Caco-2 (cell line): ENCODE measurements at regions not wholly inside any gene's neighbourhood (a gene's known extent, or its start where the extent isn't known, plus 50 kb on each side); places are given as distances from the start of the nearest gene placed in this dataset.

ENCODE experiments used
- BruUV-seq: library from RNA; stranded (reverse); fragments of 400-500 nt; replicated peaks from 2 replicates; lab custom pipeline; 2021; lab: Mats Ljungman, UMichigan
- CTCF ChIA-PET: fragments of 300-600 bp; sonication (Branson Sonifier 250); formaldehyde crosslinking; loops from one replicate; lab custom pipeline; 2022; ENCODE audit warnings: antibody characterized with exemption; lab: Charles Lee
- POLR2A ChIA-PET: fragments of 300-600 bp; sonication (Branson Sonifier 250); formaldehyde crosslinking; loops from one replicate; lab custom pipeline; 2022; ENCODE audit warnings: antibody characterized with exemption; lab: Charles Lee
- DNase-seq, 2 experiments: peaks; one replicate each; pipeline versions ENCODE4 v3.0.0 to v3.0.0-alpha.2; 2020 to 2022
- H3K27me3 ChIP-seq: replicated peaks from 2 replicates; pipeline ENCODE4 v1.6.0; 2011; ENCODE audit warnings: low read length; ENCODE audit not compliant: control insufficient read depth, insufficient read depth
- H3K36me3 ChIP-seq: 2 replicates; pipeline ENCODE4 v1.5.1; 2011; ENCODE audit warnings: low read length; ENCODE audit not compliant: control insufficient read depth, insufficient read depth
- H3K4me1 ChIP-seq: fragments of 250-450 bp; sonication (Bioruptor Pico); 2 replicates; pipeline ENCODE4 v1.5.1; 2020; ENCODE audit warnings: mild to moderate bottlenecking
- H3K4me3 ChIP-seq: 2 replicates; pipeline ENCODE4 v1.5.1; 2011; ENCODE audit warnings: low read depth, mild to moderate bottlenecking, control low read depth, low read length
- H3K9me3 ChIP-seq: fragments of 250-450 bp; sonication (Bioruptor Pico); 2 replicates; pipeline ENCODE4 v1.5.1; 2020; ENCODE audit warnings: mild to moderate bottlenecking, moderate library complexity
- H3K27ac Mint-ChIP-seq: one replicate; pipeline ENCODE4 v1.8.0; 2022; ENCODE audit warnings: mixed read lengths; ENCODE audit not compliant: unreplicated experiment
- H3K27me3 Mint-ChIP-seq: one replicate; pipeline ENCODE4 v1.8.0; 2022; ENCODE audit warnings: mixed read lengths; ENCODE audit not compliant: insufficient read depth, unreplicated experiment
- H3K36me3 Mint-ChIP-seq: one replicate; pipeline ENCODE4 v1.8.0; 2022; ENCODE audit warnings: mild to moderate bottlenecking, mixed read lengths; ENCODE audit not compliant: insufficient read depth, unreplicated experiment
- H3K4me1 Mint-ChIP-seq: one replicate; pipeline ENCODE4 v1.8.0; 2022; ENCODE audit warnings: low read depth, mixed read lengths; ENCODE audit not compliant: unreplicated experiment
- H3K4me3 Mint-ChIP-seq: one replicate; pipeline ENCODE4 v1.8.0; 2022; ENCODE audit warnings: mild to moderate bottlenecking, moderate library complexity, mixed read lengths; ENCODE audit not compliant: unreplicated experiment
- H3K9me3 Mint-ChIP-seq: one replicate; pipeline ENCODE4 v1.8.0; 2022; ENCODE audit warnings: mixed read lengths; ENCODE audit not compliant: unreplicated experiment
- CTCF ChIP-seq, 2 experiments: fragments of 200-600 bp in 1 of 2; IDR thresholded peaks; 1 replicate in 1 of 2; 2 replicates in 1 of 2; pipeline versions ENCODE4 v1.5.1 to v1.8.0; 2011 to 2022; ENCODE audit warnings: antibody characterized with exemption in 1 of 2, control low read depth in 1 of 2, inconsistent platforms in 1 of 2, low read depth in 1 of 2, low read length in 1 of 2, mild to moderate bottlenecking in 1 of 2, moderate library complexity in 1 of 2; ENCODE audit not compliant: insufficient read depth in 1 of 2, severe bottlenecking in 1 of 2, unreplicated experiment in 1 of 2
- intact Hi-C: fragments of 100-400 bp; cut with micrococcal nuclease; formaldehyde crosslinking; loops from one replicate; pipeline ENCODE4 v1.10.0; 2022; ENCODE audit not compliant: unreplicated experiment

- ChIA-PET POLR2A (no interaction called here), CTCF (no interaction called here)
- no peaks in the 10 kb centered on the region for H3K36me3 Mint-ChIP-seq
- H3K9me3 Mint-ChIP-seq = no peaks in the 10 kb centered on the region
- H3K4me1 ChIP-seq = no peaks in the 10 kb centered on the region
- H3K4me1 Mint-ChIP-seq = no peaks in the 10 kb centered on the region
- no TSS peak for BruUV-seq
- TF ChIP-seq CTCF (IDR thresholded peaks at IDR 0.05; ENCODE audit: insufficient read depth in 1 of 2, low read depth in 1 of 2, low read length in 1 of 2, severe bottlenecking in 1 of 2, unreplicated experiment in 1 of 2) = no peak
- no peaks in the 10 kb centered on the region for H3K36me3 ChIP-seq
- H3K9me3 ChIP-seq = no peaks in the 10 kb centered on the region
- intact Hi-C loops = no loop called here
- H3K4me3 ChIP-seq = no peak overlapping the region
- no peak overlapping the region for H3K4me3 Mint-ChIP-seq
- DNase-seq = no peak
- H3K27me3 ChIP-seq = no peaks in the 10 kb centered on the region
- no peak overlapping the region for H3K27ac Mint-ChIP-seq
- peaks cover 7% of the 10 kb centered on the region for H3K27me3 Mint-ChIP-seq
Measured at GRCh38 chr5:155729684-155730059, 597.3 kb upstream of the SGCD start.

- BruUV-seq = no TSS peak
- POLR2A ChIA-PET = no interaction called here
- CTCF ChIA-PET = no interaction called here
- intact Hi-C loops = no loop called here
- DNase-seq = no peak
- Mint-ChIP-seq H3K4me3 (no peak overlapping the region), H3K27me3 (peaks cover 7% of the 10 kb centered on the region), H3K36me3 (no peaks in the 10 kb centered on the region), H3K4me1 (no peaks in the 10 kb centered on the region), H3K9me3 (no peaks in the 10 kb centered on the region), H3K27ac (no peak overlapping the region)
- no peak for TF ChIP-seq CTCF (IDR thresholded peaks at IDR 0.05; ENCODE audit: insufficient read depth in 1 of 2, low read depth in 1 of 2, low read length in 1 of 2, severe bottlenecking in 1 of 2, unreplicated experiment in 1 of 2)
- no peaks in the 10 kb centered on the region for H3K27me3 ChIP-seq
- no peaks in the 10 kb centered on the region for H3K9me3 ChIP-seq
- no peaks in the 10 kb centered on the region for H3K4me1 ChIP-seq
- no peak overlapping the region for H3K4me3 ChIP-seq
- no peaks in the 10 kb centered on the region for H3K36me3 ChIP-seq
Measured at GRCh38 chr5:155732587-155733376, 594.2 kb upstream of the SGCD start.

- DNase-seq = no peak
- Histone ChIP-seq H3K36me3 (no peaks in the 10 kb centered on the region), H3K4me3 (no peak overlapping the region), H3K27me3 (no peaks in the 10 kb centered on the region), H3K9me3 (no peaks in the 10 kb centered on the region), H3K4me1 (no peaks in the 10 kb centered on the region)
- ChIA-PET POLR2A (no interaction called here), CTCF (no interaction called here)
- intact Hi-C loops = no loop called here
- no peaks in the 10 kb centered on the region for H3K36me3 Mint-ChIP-seq
- peaks cover 11% of the 10 kb centered on the region for H3K27me3 Mint-ChIP-seq
- no TSS peak for BruUV-seq
- no peaks in the 10 kb centered on the region for H3K4me1 Mint-ChIP-seq
- peaks cover 8% of the 10 kb centered on the region for H3K9me3 Mint-ChIP-seq
- no peak for TF ChIP-seq CTCF (IDR thresholded peaks at IDR 0.05; ENCODE audit: insufficient read depth in 1 of 2, low read depth in 1 of 2, low read length in 1 of 2, severe bottlenecking in 1 of 2, unreplicated experiment in 1 of 2)
- H3K27ac Mint-ChIP-seq = no peak overlapping the region
- no peak overlapping the region for H3K4me3 Mint-ChIP-seq
Measured at GRCh38 chr5:155733935-155734334, 593.0 kb upstream of the SGCD start.
